ENCODE measurements at regions not wholly inside any gene's neighbourhood (a gene's known extent, or its start where the extent isn't known, plus 50 kb on each side); places are given as distances from the start of the nearest gene placed in this dataset.
A peak's percentile ranks its signal among the peaks of the same experiment; 100 is the strongest.
"Not testable (repeated sequence)": the region's sequence is repeated elsewhere in the genome, so short reads cannot be mapped to it uniquely, and the experiment has no call there.

DNA sequence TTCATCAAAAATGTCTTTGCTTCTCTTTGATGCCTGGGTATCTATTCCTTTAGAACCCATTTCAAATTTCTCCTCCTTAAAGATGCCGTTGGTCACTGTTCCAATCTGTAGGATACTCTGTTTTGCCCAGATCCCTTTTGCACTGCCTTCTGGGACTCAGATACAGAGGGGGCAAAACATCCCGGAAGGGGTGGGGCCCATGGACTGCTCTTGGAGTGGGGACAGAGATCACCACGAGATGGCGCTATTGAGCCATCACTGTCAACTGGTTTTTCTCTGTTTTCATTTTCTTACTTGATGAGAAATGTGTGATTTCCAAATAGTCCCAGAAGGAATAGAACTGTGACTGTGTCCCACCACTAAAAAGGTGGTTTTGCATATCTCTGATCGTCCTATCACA, 151.8 kb downstream of the NPIPA7 start:
- not testable (repeated sequence) for DNase-seq (ENCODE audit: low spot score); H2AFZ ChIP-seq (replicated peaks); H3K4me3 ChIP-seq; H3K27me3 ChIP-seq; H3K36me3 Mint-ChIP-seq; H3K79me2 ChIP-seq (ENCODE audit: low read depth); H3K4me3 Mint-ChIP-seq; H3K27ac Mint-ChIP-seq; H3F3A ChIP-seq (ENCODE audit: low read depth); H3K4me1 ChIP-seq; H4K20me1 ChIP-seq (ENCODE audit: low read depth); H3K9me3 ChIP-seq (ENCODE audit: low read depth); H3K27me3 Mint-ChIP-seq (ENCODE audit: insufficient read depth, low read depth); H3K4me1 Mint-ChIP-seq; H3K27ac ChIP-seq; H3K9ac ChIP-seq; H3K36me3 ChIP-seq; H3K9me3 Mint-ChIP-seq; H3K4me2 ChIP-seq
- TF ChIP-seq, protein P1, sequence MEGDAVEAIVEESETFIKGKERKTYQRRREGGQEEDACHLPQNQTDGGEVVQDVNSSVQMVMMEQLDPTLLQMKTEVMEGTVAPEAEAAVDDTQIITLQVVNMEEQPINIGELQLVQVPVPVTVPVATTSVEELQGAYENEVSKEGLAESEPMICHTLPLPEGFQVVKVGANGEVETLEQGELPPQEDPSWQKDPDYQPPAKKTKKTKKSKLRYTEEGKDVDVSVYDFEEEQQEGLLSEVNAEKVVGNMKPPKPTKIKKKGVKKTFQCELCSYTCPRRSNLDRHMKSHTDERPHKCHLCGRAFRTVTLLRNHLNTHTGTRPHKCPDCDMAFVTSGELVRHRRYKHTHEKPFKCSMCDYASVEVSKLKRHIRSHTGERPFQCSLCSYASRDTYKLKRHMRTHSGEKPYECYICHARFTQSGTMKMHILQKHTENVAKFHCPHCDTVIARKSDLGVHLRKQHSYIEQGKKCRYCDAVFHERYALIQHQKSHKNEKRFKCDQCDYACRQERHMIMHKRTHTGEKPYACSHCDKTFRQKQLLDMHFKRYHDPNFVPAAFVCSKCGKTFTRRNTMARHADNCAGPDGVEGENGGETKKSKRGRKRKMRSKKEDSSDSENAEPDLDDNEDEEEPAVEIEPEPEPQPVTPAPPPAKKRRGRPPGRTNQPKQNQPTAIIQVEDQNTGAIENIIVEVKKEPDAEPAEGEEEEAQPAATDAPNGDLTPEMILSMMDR (IDR thresholded peaks at IDR 0.05): peak; percentile 13

DNA sequence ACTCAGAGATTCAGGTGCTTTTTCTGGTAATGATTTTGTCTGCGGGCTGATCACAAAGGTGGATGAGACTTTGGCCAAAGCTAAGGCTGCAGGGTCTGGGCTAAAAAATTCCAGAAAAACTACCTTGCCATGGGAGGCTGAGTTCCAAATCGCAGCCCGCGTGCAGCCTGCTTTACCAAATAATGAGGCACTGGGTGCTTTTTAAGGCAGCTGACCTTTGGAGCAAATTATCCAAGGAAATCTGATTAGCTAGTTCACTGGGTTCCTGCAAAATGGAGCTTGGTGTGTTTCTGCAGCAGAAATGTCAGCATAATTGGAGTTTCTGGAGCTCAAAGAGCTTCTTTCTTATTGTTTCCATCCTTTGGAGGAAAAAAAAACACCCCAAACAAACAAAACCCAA, 156.6 kb downstream of the NPIPA7 start:
- peak; percentile 4 for DNase-seq (ENCODE audit: low spot score)
- not testable (repeated sequence) for H3K27me3 Mint-ChIP-seq (ENCODE audit: insufficient read depth, low read depth); H3K27ac ChIP-seq; H3K4me2 ChIP-seq; H3K4me1 Mint-ChIP-seq; H3F3A ChIP-seq (ENCODE audit: low read depth); H3K27ac Mint-ChIP-seq; H3K27me3 ChIP-seq; H3K79me2 ChIP-seq (ENCODE audit: low read depth); H3K36me3 ChIP-seq; H4K20me1 ChIP-seq (ENCODE audit: low read depth); H3K9me3 Mint-ChIP-seq; H3K4me1 ChIP-seq; H2AFZ ChIP-seq (replicated peaks); H3K4me3 ChIP-seq; H3K9me3 ChIP-seq (ENCODE audit: low read depth); H3K9ac ChIP-seq; H3K4me3 Mint-ChIP-seq; H3K36me3 Mint-ChIP-seq

DNA sequence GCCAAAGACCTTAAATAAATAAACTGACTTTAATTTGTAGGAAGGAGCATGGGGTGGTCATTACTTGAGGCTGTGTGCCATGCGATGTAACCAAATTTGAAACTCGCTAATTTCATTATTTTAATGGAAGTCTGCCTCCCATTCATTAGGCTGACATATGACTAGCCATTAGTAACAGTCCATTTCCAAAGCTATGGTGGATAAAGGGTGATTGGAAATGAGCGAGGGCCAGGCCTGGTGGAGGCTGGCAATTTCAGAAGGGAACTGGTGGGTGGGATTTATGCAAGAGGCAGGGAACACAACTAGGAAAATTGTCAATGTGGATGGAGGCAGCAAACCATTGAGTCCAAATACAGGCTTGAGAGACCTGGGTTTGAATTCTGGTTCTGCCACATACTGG, 157.2 kb downstream of the NPIPA7 start:
- not testable (repeated sequence) for H3K4me1 Mint-ChIP-seq; H3K9ac ChIP-seq; H3K27me3 ChIP-seq; H3K9me3 ChIP-seq (ENCODE audit: low read depth); DNase-seq (ENCODE audit: low spot score); H3K4me1 ChIP-seq; H3K4me3 ChIP-seq; H2AFZ ChIP-seq (replicated peaks); H3K27ac Mint-ChIP-seq; H3K27me3 Mint-ChIP-seq (ENCODE audit: insufficient read depth, low read depth); H3K36me3 Mint-ChIP-seq; H3K79me2 ChIP-seq (ENCODE audit: low read depth); H4K20me1 ChIP-seq (ENCODE audit: low read depth); H3K27ac ChIP-seq; H3K4me3 Mint-ChIP-seq; H3K36me3 ChIP-seq; H3K9me3 Mint-ChIP-seq; H3K4me2 ChIP-seq; H3F3A ChIP-seq (ENCODE audit: low read depth)

DNA sequence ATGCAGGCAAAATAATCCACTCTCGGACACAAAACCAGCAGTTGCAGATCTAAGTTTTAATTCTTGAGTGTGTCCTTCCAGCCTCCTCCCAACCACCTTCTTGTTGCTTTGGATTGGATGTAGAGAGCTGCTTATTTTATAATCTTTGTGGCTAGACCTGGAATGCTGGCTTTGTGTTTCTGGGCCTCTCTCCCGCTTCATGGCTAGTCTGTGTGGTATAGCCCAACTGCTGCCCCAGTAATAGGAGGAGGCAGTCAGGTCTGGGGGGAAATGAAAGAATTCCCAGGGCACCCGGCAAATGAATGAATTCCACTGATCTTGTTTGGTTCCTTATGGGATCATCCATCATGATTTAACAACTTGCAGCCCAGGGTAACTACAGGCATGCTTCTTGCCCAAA, 170.8 kb downstream of the NPIPA7 start:
- H3K27me3 ChIP-seq; H3K27ac ChIP-seq; H3K79me2 ChIP-seq (ENCODE audit: low read depth); H2AFZ ChIP-seq (replicated peaks); H3K4me2 ChIP-seq; H3K4me3 Mint-ChIP-seq; H3K4me1 ChIP-seq; H3F3A ChIP-seq (ENCODE audit: low read depth); H3K9me3 Mint-ChIP-seq; H3K4me3 ChIP-seq; H4K20me1 ChIP-seq (ENCODE audit: low read depth); H3K36me3 ChIP-seq; H3K4me1 Mint-ChIP-seq; H3K27me3 Mint-ChIP-seq (ENCODE audit: insufficient read depth, low read depth); H3K9me3 ChIP-seq (ENCODE audit: low read depth); H3K9ac ChIP-seq; H3K36me3 Mint-ChIP-seq; DNase-seq (ENCODE audit: low spot score); H3K27ac Mint-ChIP-seq: not testable (repeated sequence)

DNA sequence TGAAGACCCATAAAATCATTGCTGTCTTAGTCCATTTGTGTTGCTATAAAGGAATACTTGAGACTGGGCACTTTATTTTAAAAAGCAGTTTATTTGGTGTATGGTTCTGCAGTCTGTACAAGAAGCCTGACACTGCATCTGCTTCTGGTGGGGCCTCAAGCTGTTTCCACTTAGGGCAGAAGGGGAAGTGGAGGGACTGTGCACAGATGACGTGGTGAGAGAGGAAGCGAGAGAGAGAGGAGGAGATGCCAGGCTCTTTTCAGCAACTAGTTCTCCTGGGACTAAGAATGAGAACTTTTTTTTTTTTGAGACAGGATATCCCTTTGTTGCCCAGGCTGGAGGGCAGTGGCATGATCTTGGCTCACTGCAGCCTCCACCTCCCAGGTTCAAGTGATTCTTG, 171.9 kb downstream of the NPIPA7 start:
- H2AFZ ChIP-seq (replicated peaks); H3K9me3 ChIP-seq (ENCODE audit: low read depth); H3K27me3 ChIP-seq; H3K36me3 ChIP-seq; H3F3A ChIP-seq (ENCODE audit: low read depth); H3K4me1 Mint-ChIP-seq; H3K36me3 Mint-ChIP-seq; H3K4me3 Mint-ChIP-seq; H4K20me1 ChIP-seq (ENCODE audit: low read depth); H3K4me2 ChIP-seq; DNase-seq (ENCODE audit: low spot score); H3K79me2 ChIP-seq (ENCODE audit: low read depth); H3K4me1 ChIP-seq; H3K4me3 ChIP-seq; H3K27me3 Mint-ChIP-seq (ENCODE audit: insufficient read depth, low read depth); H3K9ac ChIP-seq; H3K9me3 Mint-ChIP-seq; H3K27ac ChIP-seq; H3K27ac Mint-ChIP-seq: not testable (repeated sequence)

DNA sequence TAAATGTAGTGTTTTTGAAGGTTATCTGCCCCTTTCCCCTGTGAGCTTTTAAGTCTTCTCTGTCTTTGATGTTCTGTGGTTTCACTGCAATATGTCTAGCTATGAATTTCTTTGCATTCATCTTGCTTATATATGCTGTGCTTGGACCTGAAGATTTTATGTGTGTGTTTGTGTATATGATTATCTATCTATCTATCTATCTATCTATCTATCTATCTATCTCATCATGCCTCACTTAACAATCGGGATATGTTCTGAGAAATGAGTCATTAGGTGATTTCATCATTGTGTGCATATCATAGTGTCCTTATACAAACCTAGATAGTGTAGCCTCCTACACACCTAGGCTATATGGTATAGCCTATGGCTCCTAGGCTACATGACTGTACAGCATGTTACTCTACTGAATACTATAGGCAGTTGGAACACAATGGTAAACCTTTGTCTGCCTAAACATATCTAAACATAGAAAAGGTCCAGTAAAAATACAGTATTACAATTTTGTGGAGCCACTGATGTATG, 173.9 kb downstream of the NPIPA7 start:
- not testable (repeated sequence) for H3K4me3 Mint-ChIP-seq; H3K4me1 Mint-ChIP-seq; H3K9me3 ChIP-seq (ENCODE audit: low read depth); H3K27ac Mint-ChIP-seq; H3K36me3 Mint-ChIP-seq; H3K27me3 Mint-ChIP-seq (ENCODE audit: insufficient read depth, low read depth); H3F3A ChIP-seq (ENCODE audit: low read depth); H3K4me2 ChIP-seq; H3K27me3 ChIP-seq; H2AFZ ChIP-seq (replicated peaks); H3K4me3 ChIP-seq; H3K79me2 ChIP-seq (ENCODE audit: low read depth); H3K9me3 Mint-ChIP-seq; H3K27ac ChIP-seq; H4K20me1 ChIP-seq (ENCODE audit: low read depth); DNase-seq (ENCODE audit: low spot score); H3K4me1 ChIP-seq; H3K36me3 ChIP-seq; H3K9ac ChIP-seq

DNA sequence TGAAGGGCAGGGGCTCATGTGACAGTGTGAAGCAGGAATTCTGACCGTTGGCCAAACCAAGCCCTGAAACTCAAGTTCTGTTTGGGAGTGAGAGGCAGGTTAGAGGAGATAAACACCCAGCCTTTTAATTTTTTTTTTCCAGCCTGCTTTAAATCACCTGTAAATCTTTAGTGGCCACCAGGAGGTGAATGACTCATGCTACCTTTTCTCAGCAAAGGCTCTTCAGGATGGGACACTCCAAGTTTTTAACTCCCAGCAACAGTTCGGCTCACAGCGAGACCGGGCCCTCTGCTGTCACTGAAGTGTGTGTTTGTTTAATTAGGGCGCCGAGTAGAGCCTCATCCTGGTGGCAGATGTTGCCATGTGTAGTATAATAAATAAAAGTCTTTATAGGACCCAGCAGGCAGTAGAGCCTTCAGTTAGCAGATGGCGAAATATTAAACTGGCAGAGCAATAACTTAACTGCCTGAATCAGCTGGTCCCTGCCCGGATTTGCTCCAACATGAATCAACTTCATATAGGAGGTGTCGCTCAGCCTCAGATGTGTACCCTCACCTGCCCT, 180.3 kb downstream of the NPIPA7 start:
- not testable (repeated sequence) for H3K27me3 ChIP-seq; H3K9me3 Mint-ChIP-seq; H3K27ac Mint-ChIP-seq; H3K9me3 ChIP-seq (ENCODE audit: low read depth); H3K27ac ChIP-seq; H4K20me1 ChIP-seq (ENCODE audit: low read depth); H3K4me3 ChIP-seq; DNase-seq (ENCODE audit: low spot score); H3K27me3 Mint-ChIP-seq (ENCODE audit: insufficient read depth, low read depth); H3K9ac ChIP-seq; H3K4me2 ChIP-seq; H3F3A ChIP-seq (ENCODE audit: low read depth); H3K36me3 ChIP-seq; H2AFZ ChIP-seq (replicated peaks); H3K79me2 ChIP-seq (ENCODE audit: low read depth); H3K4me1 ChIP-seq; H3K4me1 Mint-ChIP-seq; H3K36me3 Mint-ChIP-seq; H3K4me3 Mint-ChIP-seq

DNA sequence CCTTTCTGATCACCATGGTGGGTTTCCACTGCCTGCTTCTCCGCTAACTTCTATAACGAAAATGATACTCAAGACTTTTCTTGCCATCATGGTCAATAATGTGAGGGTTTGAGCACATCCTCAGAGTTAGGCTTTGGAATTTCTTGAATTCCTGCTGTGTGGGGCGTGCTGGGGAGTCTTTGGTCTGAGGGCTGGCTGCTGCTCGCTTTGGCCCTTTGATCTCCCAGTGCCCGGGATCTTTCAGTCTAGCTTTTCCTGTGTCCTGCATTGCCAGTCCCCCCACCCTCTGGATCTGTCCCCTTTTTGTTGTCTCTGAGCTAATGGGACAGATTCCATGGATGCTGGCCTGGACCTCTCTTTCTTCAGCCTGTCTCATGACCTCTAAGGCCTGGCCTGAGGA, 182.6 kb downstream of the NPIPA7 start:
- not testable (repeated sequence) for H3K4me3 ChIP-seq; H3K36me3 Mint-ChIP-seq; H3K4me1 Mint-ChIP-seq; H3K27me3 ChIP-seq; H3K27ac ChIP-seq; H3K9ac ChIP-seq; H3K9me3 ChIP-seq (ENCODE audit: low read depth); H3F3A ChIP-seq (ENCODE audit: low read depth); H3K36me3 ChIP-seq; H3K9me3 Mint-ChIP-seq; H4K20me1 ChIP-seq (ENCODE audit: low read depth); H3K4me3 Mint-ChIP-seq; H3K4me2 ChIP-seq; H2AFZ ChIP-seq (replicated peaks); H3K27ac Mint-ChIP-seq; H3K79me2 ChIP-seq (ENCODE audit: low read depth); H3K4me1 ChIP-seq; H3K27me3 Mint-ChIP-seq (ENCODE audit: insufficient read depth, low read depth)
- DNase-seq (ENCODE audit: low spot score): peak; percentile 27

Data from neural progenitor cell (in vitro differentiated cells).